Fibroblast of lung (primary cell): ENCODE measurements at regions not wholly inside any gene's neighbourhood (a gene's known extent, or its start where the extent isn't known, plus 50 kb on each side); places are given as distances from the start of the nearest gene placed in this dataset.

ENCODE experiments used
- DNase-seq, 2 donors: peaks; one replicate each; pipeline versions ENCODE4 v3.0.0 to v3.0.0-alpha.2; 2010; ENCODE audit warnings: low read depth in 2 of 2
- H2AFZ ChIP-seq: 2 replicates; pipeline ENCODE4 v1.5.1; 2012; ENCODE audit warnings: low read length, control low read depth, inconsistent platforms
- H3K27ac ChIP-seq: 2 replicates; pipeline ENCODE4 v1.5.1; 2011; ENCODE audit warnings: low read length, control low read depth; ENCODE audit not compliant: insufficient read depth
- H3K27me3 ChIP-seq: 2 replicates; pipeline ENCODE4 v1.5.1; 2011; ENCODE audit warnings: mild to moderate bottlenecking, low read length; ENCODE audit not compliant: control insufficient read depth, insufficient read depth
- H3K36me3 ChIP-seq: 2 replicates; pipeline ENCODE4 v1.5.1; 2011; ENCODE audit warnings: low read length; ENCODE audit not compliant: control insufficient read depth, insufficient read depth
- H3K4me1 ChIP-seq: 2 replicates; pipeline ENCODE4 v1.5.1; 2011; ENCODE audit warnings: low read length; ENCODE audit not compliant: control insufficient read depth, insufficient read depth; ENCODE audit errors: extremely low read depth
- H3K4me2 ChIP-seq: 2 replicates; pipeline ENCODE4 v1.5.1; 2011; ENCODE audit warnings: low read length, control low read depth; ENCODE audit not compliant: insufficient read depth; ENCODE audit errors: extremely low read depth
- H3K4me3 ChIP-seq, 4 experiments: fragments of 200-600 bp in 1 of 4; sonication (generic) in 1 of 4; replicated peaks in 1 of 4; 2 replicates each; pipeline ENCODE4 v1.5.1; 2011 to 2016; ENCODE audit warnings: low read length in 4 of 4, low read depth in 3 of 4, mild to moderate bottlenecking in 3 of 4, control low read depth in 2 of 4, inconsistent platforms in 1 of 4, mixed read lengths in 1 of 4; ENCODE audit not compliant: insufficient read depth in 1 of 4; ENCODE audit errors: control extremely low read depth in 1 of 4
- H3K79me2 ChIP-seq: 2 replicates; pipeline ENCODE4 v1.5.1; 2012; ENCODE audit warnings: mild to moderate bottlenecking, low read length, inconsistent platforms; ENCODE audit not compliant: control insufficient read depth, insufficient read depth
- H3K9ac ChIP-seq: 2 replicates; pipeline ENCODE4 v1.5.1; 2011; ENCODE audit warnings: mild to moderate bottlenecking, low read length, control low read depth; ENCODE audit not compliant: insufficient read depth
- H3K9me3 ChIP-seq: 2 replicates; pipeline ENCODE4 v1.5.1; 2012; ENCODE audit warnings: low read depth, low read length; ENCODE audit not compliant: control insufficient read depth, insufficient read depth
- H4K20me1 ChIP-seq: 2 replicates; pipeline ENCODE4 v1.5.1; 2011; ENCODE audit warnings: low read length; ENCODE audit not compliant: control insufficient read depth, insufficient read depth; ENCODE audit errors: extremely low read depth
- EZH2 ChIP-seq: IDR thresholded peaks from 2 replicates; pipeline ENCODE4 v1.5.1; 2012; ENCODE audit warnings: low read length, control low read depth, mild to moderate bottlenecking; ENCODE audit errors: missing control alignments
- TF ChIP-seq, protein P1 (sequence below), 2 donors: IDR thresholded peaks in 1 of 2; conservative IDR thresholded peaks in 1 of 2; 1 replicate in 1 of 2; 2 replicates in 1 of 2; pipeline ENCODE4 v1.5.1; 2011 to 2012; ENCODE audit warnings: low read length in 2 of 2, control low read depth in 1 of 2, inconsistent platforms in 1 of 2, low read depth in 1 of 2, mild to moderate bottlenecking in 1 of 2

DNA sequence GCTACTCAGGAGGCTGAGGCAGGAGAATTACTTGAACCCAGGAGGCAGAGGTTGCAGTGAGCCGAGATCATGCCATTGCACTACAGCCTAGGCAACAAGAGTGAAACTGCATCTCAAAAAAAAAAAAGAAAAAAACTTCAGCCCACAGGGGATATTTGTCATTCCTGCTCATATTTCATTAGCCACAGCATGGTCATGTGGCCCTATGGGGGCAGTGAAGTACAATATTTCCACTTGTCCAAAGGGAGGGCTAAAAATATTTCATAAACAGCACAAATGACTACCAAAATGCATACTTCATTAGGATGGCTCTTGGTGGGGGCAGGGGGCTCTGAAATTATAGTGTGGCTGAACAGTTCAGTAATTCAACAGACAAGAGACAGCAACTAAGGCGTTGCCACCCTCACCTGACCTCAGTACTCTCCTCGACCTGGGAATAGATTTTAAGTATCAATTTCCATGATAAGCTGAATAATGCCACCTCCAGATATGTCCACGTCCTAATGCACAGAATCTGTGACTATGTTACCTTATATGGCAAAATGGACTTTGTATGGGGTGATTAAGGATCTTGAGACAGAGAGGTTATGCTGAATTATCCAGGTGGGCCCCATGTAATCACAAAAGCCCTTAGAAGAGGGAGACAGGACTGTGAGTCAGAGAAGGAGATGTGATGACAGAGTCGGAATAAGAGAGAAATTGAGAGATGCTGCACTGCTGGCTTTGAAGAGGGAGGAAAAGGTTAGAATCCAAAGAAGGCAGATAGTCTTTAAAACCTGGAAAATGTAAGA, 158.2 kb upstream of the CRIM1 start:
- Histone ChIP-seq H3K27me3 (no peaks in the 10 kb centered on the region), H4K20me1 (no peaks in the 10 kb centered on the region), H2AFZ (no peak overlapping the region), H3K4me1 (no peaks in the 10 kb centered on the region), H3K79me2 (no peaks in the 10 kb centered on the region), H3K4me2 (no peak overlapping the region), H3K4me3 (no peak overlapping the region), H3K36me3 (no peaks in the 10 kb centered on the region), H3K9me3 (no peaks in the 10 kb centered on the region), H3K27ac (no peak overlapping the region), H3K9ac (no peak overlapping the region)
- DNase-seq = no peak
- TF ChIP-seq EZH2 = no peak
- TF ChIP-seq, protein P1, sequence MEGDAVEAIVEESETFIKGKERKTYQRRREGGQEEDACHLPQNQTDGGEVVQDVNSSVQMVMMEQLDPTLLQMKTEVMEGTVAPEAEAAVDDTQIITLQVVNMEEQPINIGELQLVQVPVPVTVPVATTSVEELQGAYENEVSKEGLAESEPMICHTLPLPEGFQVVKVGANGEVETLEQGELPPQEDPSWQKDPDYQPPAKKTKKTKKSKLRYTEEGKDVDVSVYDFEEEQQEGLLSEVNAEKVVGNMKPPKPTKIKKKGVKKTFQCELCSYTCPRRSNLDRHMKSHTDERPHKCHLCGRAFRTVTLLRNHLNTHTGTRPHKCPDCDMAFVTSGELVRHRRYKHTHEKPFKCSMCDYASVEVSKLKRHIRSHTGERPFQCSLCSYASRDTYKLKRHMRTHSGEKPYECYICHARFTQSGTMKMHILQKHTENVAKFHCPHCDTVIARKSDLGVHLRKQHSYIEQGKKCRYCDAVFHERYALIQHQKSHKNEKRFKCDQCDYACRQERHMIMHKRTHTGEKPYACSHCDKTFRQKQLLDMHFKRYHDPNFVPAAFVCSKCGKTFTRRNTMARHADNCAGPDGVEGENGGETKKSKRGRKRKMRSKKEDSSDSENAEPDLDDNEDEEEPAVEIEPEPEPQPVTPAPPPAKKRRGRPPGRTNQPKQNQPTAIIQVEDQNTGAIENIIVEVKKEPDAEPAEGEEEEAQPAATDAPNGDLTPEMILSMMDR (conservative IDR thresholded peaks at IDR 0.05 in 1 of 2, IDR thresholded peaks at IDR 0.05 in 1 of 2; ENCODE audit: low read depth in 1 of 2, low read length in 2 of 2) = no peak

DNA sequence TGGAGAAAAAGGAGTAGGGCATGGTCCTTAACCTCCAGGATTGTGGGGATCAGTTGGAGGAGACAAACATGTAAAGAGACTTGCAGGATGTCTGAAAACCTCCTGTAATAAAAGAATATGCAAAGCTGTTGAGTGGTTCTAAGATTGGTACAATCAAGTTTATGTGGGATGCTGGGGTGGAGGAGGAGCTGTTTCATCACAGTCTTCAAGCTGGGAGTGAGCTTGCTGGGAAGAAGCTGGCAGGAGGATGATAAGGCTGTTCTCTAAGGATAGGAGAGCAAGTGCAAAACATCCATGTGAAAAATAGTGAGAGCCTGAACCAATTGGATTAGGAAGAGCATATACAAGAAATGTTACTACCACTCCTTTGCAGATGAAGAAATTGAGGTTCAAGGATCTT, 161.9 kb upstream of the CRIM1 start:
- Histone ChIP-seq H3K4me3 (no peak overlapping the region), H3K27ac (no peak overlapping the region), H3K27me3 (no peaks in the 10 kb centered on the region), H3K4me2 (no peak overlapping the region), H3K4me1 (no peaks in the 10 kb centered on the region), H3K9me3 (no peaks in the 10 kb centered on the region), H4K20me1 (no peaks in the 10 kb centered on the region), H3K79me2 (no peaks in the 10 kb centered on the region), H2AFZ (no peak overlapping the region), H3K9ac (no peak overlapping the region), H3K36me3 (no peaks in the 10 kb centered on the region)
- DNase-seq = no peak
- TF ChIP-seq, protein P1 (conservative IDR thresholded peaks at IDR 0.05 in 1 of 2, IDR thresholded peaks at IDR 0.05 in 1 of 2; ENCODE audit: low read depth in 1 of 2, low read length in 2 of 2) = no peak
- no peak for TF ChIP-seq EZH2

DNA sequence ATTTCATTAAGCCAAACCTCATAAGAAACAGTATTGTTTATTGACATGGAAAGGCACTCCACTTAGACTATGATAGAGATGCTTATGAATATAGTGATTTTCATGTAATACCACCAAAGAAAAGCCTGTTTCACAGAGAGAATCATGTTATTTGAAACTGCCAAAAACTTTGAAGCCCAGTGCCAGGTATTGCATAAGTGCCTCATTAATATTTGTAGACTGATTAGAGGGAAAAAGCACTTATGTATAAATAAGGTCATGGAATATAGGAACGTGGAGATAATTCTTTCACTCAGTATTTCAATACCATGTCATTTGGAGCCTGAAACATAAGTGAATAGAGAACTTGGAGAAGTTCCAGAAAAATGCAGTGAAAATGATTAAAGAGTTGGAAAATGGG, 162.6 kb upstream of the CRIM1 start:
- H3K27ac ChIP-seq = no peak overlapping the region
- H3K4me1 ChIP-seq = no peaks in the 10 kb centered on the region
- no peak for DNase-seq
- H3K4me3 ChIP-seq = no peak overlapping the region
- H4K20me1 ChIP-seq = no peaks in the 10 kb centered on the region
- H3K4me2 ChIP-seq = no peak overlapping the region
- H3K27me3 ChIP-seq = no peaks in the 10 kb centered on the region
- TF ChIP-seq, protein P1 (conservative IDR thresholded peaks at IDR 0.05 in 1 of 2, IDR thresholded peaks at IDR 0.05 in 1 of 2; ENCODE audit: low read depth in 1 of 2, low read length in 2 of 2) = no peak
- TF ChIP-seq EZH2 = no peak
- H3K9me3 ChIP-seq = no peaks in the 10 kb centered on the region
- H3K79me2 ChIP-seq = no peaks in the 10 kb centered on the region
- no peak overlapping the region for H2AFZ ChIP-seq
- no peak overlapping the region for H3K9ac ChIP-seq
- H3K36me3 ChIP-seq = no peaks in the 10 kb centered on the region
